HEK293 (cell line): ENCODE measurements at regions not wholly inside any gene's neighbourhood (a gene's known extent, or its start where the extent isn't known, plus 50 kb on each side); places are given as distances from the start of the nearest gene placed in this dataset.

Experiments used
- CTCF ChIA-PET: fragments of 350-600 bp; formaldehyde crosslinking; extraction: SDS; loops from one replicate; lab custom pipeline; 2021; ENCODE audit warnings: antibody characterized with exemption; lab: Yijun Ruan, JAX
- POLR2A ChIA-PET: fragments of 300-600 bp; formaldehyde crosslinking; extraction: SDS; loops from one replicate; lab custom pipeline; 2020; ENCODE audit warnings: antibody characterized with exemption, inconsistent platforms; lab: Yijun Ruan, JAX
- H3K27ac ChIP-seq: fragments of 200-500 bp; sonication (Bioruptor generic); 2 replicates; pipeline ENCODE4 v1.5.1; 2014; ENCODE audit warnings: low read depth, low read length, control low read depth, inconsistent platforms; ENCODE audit errors: extremely low read depth
- H3K36me3 ChIP-seq, 2 experiments: fragments of 200-500 bp in 1 of 2; sonication (Bioruptor generic) in 1 of 2; 1 replicate in 1 of 2; 2 replicates in 1 of 2; pipeline ENCODE4 v1.5.1; 2014 to 2017; ENCODE audit warnings: inconsistent platforms in 2 of 2, low read length in 2 of 2; ENCODE audit not compliant: control insufficient read depth in 2 of 2, insufficient read depth in 1 of 2
- H3K4me1 ChIP-seq: fragments of 200-500 bp; sonication (Bioruptor generic); 2 replicates; pipeline ENCODE4 v1.5.1; 2014; ENCODE audit warnings: mild to moderate bottlenecking, low read length, inconsistent platforms; ENCODE audit not compliant: control insufficient read depth, insufficient read depth
- H3K4me3 ChIP-seq: 2 replicates; pipeline ENCODE4 v1.5.1; 2011; ENCODE audit warnings: low read depth, mild to moderate bottlenecking, control low read depth, low read length, moderate library complexity
- H3K9me3 ChIP-seq: fragments of 200-500 bp; sonication (Bioruptor generic); 2 replicates; pipeline ENCODE4 v1.5.1; 2014; ENCODE audit warnings: low read depth, low read length, inconsistent platforms; ENCODE audit not compliant: control insufficient read depth, insufficient read depth
- KLF1 ChIP-seq: fragments of 450-650 bp; formaldehyde crosslinking; IDR thresholded peaks from 2 replicates; pipeline ENCODE4 v1.5.1; 2016; ENCODE audit warnings: missing biosample characterization, missing genetic modification characterization
- SCRT1 ChIP-seq: fragments of 450-650 bp; formaldehyde crosslinking; IDR thresholded peaks from 2 replicates; pipeline ENCODE4 v1.5.1; 2016; ENCODE audit warnings: missing biosample characterization, missing genetic modification characterization, borderline replicate concordance
- TCF7L2 ChIP-seq: IDR thresholded peaks from 2 replicates; pipeline ENCODE4 v1.6.1; 2011; ENCODE audit warnings: low read depth, mild to moderate bottlenecking, inconsistent platforms, low read length, moderate library complexity, borderline replicate concordance
- TRIM28 ChIP-seq: IDR thresholded peaks from 2 replicates; pipeline ENCODE4 v1.6.1; 2011; ENCODE audit warnings: low read length, control low read depth, borderline replicate concordance
- YY2 ChIP-seq: fragments of 450-650 bp; formaldehyde crosslinking; IDR thresholded peaks from 2 replicates; pipeline ENCODE4 v1.5.1; 2016; ENCODE audit warnings: missing biosample characterization, missing genetic modification characterization
- ZBTB20 ChIP-seq: fragments of 450-650 bp; formaldehyde crosslinking; IDR thresholded peaks from 2 replicates; pipeline ENCODE4 v1.5.1; 2016; ENCODE audit warnings: missing biosample characterization, missing genetic modification characterization
- ZNF114 ChIP-seq: fragments of 450-650 bp; formaldehyde crosslinking; IDR thresholded peaks from 2 replicates; pipeline ENCODE4 v1.5.0; 2017; ENCODE audit warnings: missing biosample characterization, missing genetic modification characterization
- ZNF132 ChIP-seq: fragments of 450-650 bp; formaldehyde crosslinking; IDR thresholded peaks from 2 replicates; pipeline ENCODE4 v1.5.1; 2017; ENCODE audit warnings: missing biosample characterization, missing genetic modification characterization, borderline replicate concordance
- ZNF133 ChIP-seq: fragments of 450-650 bp; formaldehyde crosslinking; IDR thresholded peaks from 2 replicates; pipeline ENCODE4 v1.5.1; 2016; ENCODE audit warnings: missing biosample characterization, missing genetic modification characterization
- ZNF274 ChIP-seq, 2 experiments: fragments of 200-500 bp in 1 of 2; fragments of 450-650 bp in 1 of 2; sonication (Bioruptor generic) in 1 of 2; formaldehyde crosslinking in 1 of 2; IDR thresholded peaks; 2 replicates each; pipeline versions ENCODE4 v1.5.1 to v1.6.1; 2014 to 2016; ENCODE audit warnings: borderline replicate concordance in 1 of 2, inconsistent platforms in 1 of 2, low read length in 1 of 2, missing biosample characterization in 1 of 2, missing genetic modification characterization in 1 of 2
- ZNF302 ChIP-seq: fragments of 450-650 bp; formaldehyde crosslinking; IDR thresholded peaks from 2 replicates; pipeline ENCODE4 v1.5.1; 2016; ENCODE audit warnings: missing biosample characterization, missing genetic modification characterization, low read depth
- ZNF423 ChIP-seq: fragments of 450-650 bp; formaldehyde crosslinking; IDR thresholded peaks from 2 replicates; pipeline ENCODE4 v1.5.1; 2016; ENCODE audit warnings: missing biosample characterization, missing genetic modification characterization
- ZNF521 ChIP-seq: fragments of 450-650 bp; formaldehyde crosslinking; IDR thresholded peaks from 2 replicates; pipeline ENCODE4 v1.5.1; 2017; ENCODE audit warnings: missing biosample characterization, mild to moderate bottlenecking, missing genetic modification characterization
- ZNF558 ChIP-seq: fragments of 450-650 bp; formaldehyde crosslinking; IDR thresholded peaks from 2 replicates; pipeline ENCODE4 v1.5.1; 2016; ENCODE audit warnings: missing biosample characterization, missing genetic modification characterization
- TF ChIP-seq, protein P1 (sequence below): fragments of 450-650 bp; formaldehyde crosslinking; IDR thresholded peaks from 2 replicates; pipeline ENCODE4 v1.5.1; 2016; ENCODE audit warnings: missing biosample characterization, missing genetic modification characterization
- TF ChIP-seq, protein P2 (sequence below): fragments of 450-650 bp; formaldehyde crosslinking; IDR thresholded peaks from 2 replicates; pipeline ENCODE4 v1.5.1; 2016; ENCODE audit warnings: missing biosample characterization, missing genetic modification characterization
- TF ChIP-seq, protein P3 (sequence below): fragments of 450-650 bp; formaldehyde crosslinking; IDR thresholded peaks from 2 replicates; pipeline ENCODE4 v1.5.1; 2016; ENCODE audit warnings: missing biosample characterization, missing genetic modification characterization
- TF ChIP-seq, protein P4 (sequence below): fragments of 450-650 bp; formaldehyde crosslinking; conservative IDR thresholded peaks from 2 replicates; pipeline ENCODE4 v1.5.1; 2016; ENCODE audit warnings: low read depth, missing biosample characterization, missing genetic modification characterization
- TF ChIP-seq, protein P5 (sequence below): fragments of 450-650 bp; formaldehyde crosslinking; IDR thresholded peaks from 2 replicates; pipeline ENCODE4; 2016; ENCODE audit warnings: missing biosample characterization, missing genetic modification characterization

DNA sequence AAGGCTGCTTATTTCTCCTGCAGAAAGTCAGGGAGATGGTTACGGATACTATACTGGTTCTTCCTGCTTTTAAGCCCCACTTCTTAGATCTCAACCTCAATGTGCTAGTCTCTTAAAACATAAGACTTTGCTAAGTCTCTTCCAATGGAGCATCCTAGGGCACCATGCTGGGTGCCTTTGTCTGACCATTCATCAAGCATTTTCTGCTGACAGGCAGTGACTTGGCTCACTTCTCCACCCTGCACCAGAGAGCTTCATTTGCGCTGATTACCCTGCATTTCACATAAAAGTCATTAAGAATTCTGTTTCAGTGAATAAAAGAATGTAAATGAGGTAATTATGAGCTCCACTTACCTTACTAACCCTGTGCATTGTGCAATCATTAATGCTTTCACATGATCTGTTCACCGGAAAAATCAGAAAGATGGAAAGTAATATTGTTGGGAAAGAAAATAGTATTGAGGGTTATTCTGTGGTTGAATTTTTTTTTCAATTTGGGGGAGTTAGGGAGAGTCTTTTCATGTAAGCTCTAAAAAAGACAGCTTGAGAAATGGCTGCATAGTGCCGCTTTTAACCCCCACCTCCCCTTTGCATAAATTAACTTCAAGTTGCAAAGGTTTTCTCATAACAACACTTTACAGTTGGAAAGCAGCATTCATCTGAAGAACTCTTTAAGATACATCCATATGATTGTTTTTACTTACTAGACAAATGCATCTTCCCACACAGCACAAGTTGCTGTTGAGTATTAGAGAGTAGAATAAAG is 677.3 kb upstream of the KIRREL3 start:
- TF ChIP-seq ZNF114 (no peak), YY2 (tag by site-specific recombination) (no peak), ZNF521 (tag by site-specific recombination) (no peak), TRIM28 (no peak), ZNF302 (tag by site-specific recombination) (no peak), ZNF274 (IDR thresholded peaks at IDR 0.05; ENCODE audit: low read length) (no peak), ZNF274 (tag by site-specific recombination; IDR thresholded peaks at IDR 0.05; ENCODE audit: borderline replicate concordance) (no peak), ZNF558 (tag by site-specific recombination) (no peak), KLF1 (tag by site-specific recombination) (no peak)
- TF ChIP-seq, protein P1, sequence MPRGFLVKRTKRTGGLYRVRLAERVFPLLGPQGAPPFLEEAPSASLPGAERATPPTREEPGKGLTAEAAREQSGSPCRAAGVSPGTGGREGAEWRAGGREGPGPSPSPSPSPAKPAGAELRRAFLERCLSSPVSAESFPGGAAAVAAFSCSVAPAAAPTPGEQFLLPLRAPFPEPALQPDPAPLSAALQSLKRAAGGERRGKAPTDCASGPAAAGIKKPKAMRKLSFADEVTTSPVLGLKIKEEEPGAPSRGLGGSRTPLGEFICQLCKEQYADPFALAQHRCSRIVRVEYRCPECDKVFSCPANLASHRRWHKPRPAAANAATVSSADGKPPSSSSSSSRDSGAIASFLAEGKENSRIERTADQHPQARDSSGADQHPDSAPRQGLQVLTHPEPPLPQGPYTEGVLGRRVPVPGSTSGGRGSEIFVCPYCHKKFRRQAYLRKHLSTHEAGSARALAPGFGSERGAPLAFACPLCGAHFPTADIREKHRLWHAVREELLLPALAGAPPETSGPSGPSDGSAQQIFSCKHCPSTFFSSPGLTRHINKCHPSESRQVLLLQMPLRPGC (tag by site-specific recombination), result no peak
- TF ChIP-seq, protein P2, sequence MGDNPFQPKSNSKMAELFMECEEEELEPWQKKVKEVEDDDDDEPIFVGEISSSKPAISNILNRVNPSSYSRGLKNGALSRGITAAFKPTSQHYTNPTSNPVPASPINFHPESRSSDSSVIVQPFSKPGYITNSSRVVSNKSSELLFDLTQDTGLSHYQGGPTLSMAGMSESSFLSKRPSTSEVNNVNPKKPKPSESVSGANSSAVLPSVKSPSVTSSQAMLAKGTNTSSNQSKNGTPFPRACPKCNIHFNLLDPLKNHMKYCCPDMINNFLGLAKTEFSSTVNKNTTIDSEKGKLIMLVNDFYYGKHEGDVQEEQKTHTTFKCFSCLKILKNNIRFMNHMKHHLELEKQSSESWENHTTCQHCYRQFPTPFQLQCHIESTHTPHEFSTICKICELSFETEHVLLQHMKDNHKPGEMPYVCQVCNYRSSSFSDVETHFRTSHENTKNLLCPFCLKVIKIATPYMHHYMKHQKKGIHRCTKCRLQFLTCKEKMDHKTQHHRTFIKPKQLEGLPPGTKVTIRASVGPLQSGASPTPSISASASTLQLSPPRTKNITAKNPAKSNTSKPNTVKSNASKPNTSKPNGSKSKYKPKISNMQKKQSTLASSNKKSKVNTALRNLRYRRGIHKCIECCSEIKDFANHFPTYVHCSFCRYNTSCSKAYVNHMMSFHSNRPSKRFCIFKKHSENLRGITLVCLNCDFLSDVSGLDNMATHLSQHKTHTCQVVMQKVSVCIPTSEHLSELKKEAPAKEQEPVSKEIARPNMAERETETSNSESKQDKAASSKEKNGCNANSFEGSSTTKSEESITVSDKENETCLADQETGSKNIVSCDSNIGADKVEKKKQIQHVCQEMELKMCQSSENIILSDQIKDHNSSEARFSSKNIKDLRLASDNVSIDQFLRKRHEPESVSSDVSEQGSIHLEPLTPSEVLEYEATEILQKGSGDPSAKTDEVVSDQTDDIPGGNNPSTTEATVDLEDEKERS (tag by site-specific recombination), result no peak
- TF ChIP-seq, protein P3, sequence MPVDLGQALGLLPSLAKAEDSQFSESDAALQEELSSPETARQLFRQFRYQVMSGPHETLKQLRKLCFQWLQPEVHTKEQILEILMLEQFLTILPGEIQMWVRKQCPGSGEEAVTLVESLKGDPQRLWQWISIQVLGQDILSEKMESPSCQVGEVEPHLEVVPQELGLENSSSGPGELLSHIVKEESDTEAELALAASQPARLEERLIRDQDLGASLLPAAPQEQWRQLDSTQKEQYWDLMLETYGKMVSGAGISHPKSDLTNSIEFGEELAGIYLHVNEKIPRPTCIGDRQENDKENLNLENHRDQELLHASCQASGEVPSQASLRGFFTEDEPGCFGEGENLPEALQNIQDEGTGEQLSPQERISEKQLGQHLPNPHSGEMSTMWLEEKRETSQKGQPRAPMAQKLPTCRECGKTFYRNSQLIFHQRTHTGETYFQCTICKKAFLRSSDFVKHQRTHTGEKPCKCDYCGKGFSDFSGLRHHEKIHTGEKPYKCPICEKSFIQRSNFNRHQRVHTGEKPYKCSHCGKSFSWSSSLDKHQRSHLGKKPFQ (tag by site-specific recombination), result no peak
- H3K4me3 ChIP-seq, result no peak overlapping the region
- no peak overlapping the region for H3K27ac ChIP-seq
- no peaks in the 10 kb centered on the region for H3K9me3 ChIP-seq
- H3K36me3 ChIP-seq, result no peaks in the 10 kb centered on the region
- H3K4me1 ChIP-seq, result no peaks in the 10 kb centered on the region
- CTCF ChIA-PET, result no interaction called here
- POLR2A ChIA-PET, result no interaction called here

DNA sequence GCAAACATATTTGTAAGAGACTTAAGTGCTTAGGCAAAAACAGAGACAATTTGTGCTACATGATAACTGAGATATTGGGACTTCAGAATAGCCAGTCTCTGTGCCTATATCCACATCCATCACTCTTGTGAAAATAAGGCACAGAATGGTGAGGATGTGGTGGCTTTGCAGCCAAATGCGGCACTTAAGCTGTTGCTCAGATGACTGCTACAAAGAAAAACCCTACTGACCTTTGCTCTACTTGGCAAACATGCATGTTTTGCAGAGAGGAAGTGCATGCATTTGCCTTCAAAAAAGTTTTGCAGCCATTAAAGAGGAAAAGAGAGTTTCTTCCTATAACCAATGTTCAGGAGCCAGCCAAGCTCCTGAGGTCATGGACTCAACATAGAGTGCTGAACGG is 675.0 kb upstream of the KIRREL3 start:
- Histone ChIP-seq H3K9me3 (no peaks in the 10 kb centered on the region), H3K36me3 (no peaks in the 10 kb centered on the region), H3K27ac (no peak overlapping the region), H3K4me1 (no peaks in the 10 kb centered on the region), H3K4me3 (no peak overlapping the region)
- ChIA-PET POLR2A (no interaction called here), CTCF (no interaction called here)
- no peak for TF ChIP-seq ZNF133
- TF ChIP-seq, protein P4, sequence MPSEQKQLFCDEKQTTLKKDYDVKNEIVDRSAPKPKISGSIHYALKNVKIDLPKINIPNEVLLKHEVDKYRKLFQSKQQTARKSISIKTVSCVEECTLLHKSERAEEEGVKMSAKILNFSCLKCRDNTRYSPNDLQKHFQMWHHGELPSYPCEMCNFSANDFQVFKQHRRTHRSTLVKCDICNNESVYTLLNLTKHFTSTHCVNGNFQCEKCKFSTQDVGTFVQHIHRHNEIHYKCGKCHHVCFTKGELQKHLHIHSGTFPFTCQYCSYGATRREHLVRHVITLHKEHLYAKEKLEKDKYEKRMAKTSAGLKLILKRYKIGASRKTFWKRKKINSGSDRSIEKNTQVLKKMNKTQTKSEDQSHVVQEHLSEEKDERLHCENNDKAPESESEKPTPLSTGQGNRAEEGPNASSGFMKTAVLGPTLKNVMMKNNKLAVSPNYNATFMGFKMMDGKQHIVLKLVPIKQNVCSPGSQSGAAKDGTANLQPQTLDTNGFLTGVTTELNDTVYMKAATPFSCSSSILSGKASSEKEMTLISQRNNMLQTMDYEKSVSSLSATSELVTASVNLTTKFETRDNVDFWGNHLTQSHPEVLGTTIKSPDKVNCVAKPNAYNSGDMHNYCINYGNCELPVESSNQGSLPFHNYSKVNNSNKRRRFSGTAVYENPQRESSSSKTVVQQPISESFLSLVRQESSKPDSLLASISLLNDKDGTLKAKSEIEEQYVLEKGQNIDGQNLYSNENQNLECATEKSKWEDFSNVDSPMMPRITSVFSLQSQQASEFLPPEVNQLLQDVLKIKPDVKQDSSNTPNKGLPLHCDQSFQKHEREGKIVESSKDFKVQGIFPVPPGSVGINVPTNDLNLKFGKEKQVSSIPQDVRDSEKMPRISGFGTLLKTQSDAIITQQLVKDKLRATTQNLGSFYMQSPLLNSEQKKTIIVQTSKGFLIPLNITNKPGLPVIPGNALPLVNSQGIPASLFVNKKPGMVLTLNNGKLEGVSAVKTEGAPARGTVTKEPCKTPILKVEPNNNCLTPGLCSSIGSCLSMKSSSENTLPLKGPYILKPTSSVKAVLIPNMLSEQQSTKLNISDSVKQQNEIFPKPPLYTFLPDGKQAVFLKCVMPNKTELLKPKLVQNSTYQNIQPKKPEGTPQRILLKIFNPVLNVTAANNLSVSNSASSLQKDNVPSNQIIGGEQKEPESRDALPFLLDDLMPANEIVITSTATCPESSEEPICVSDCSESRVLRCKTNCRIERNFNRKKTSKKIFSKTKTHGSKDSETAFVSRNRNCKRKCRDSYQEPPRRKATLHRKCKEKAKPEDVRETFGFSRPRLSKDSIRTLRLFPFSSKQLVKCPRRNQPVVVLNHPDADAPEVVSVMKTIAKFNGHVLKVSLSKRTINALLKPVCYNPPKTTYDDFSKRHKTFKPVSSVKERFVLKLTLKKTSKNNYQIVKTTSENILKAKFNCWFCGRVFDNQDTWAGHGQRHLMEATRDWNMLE (tag by site-specific recombination), result no peak
- TF ChIP-seq ZBTB20 (tag by site-specific recombination), result no peak
- TF ChIP-seq ZNF302 (tag by site-specific recombination), result no peak
- TF ChIP-seq TCF7L2, result no peak
- TF ChIP-seq SCRT1 (tag by site-specific recombination), result no peak
- TF ChIP-seq, protein P5, sequence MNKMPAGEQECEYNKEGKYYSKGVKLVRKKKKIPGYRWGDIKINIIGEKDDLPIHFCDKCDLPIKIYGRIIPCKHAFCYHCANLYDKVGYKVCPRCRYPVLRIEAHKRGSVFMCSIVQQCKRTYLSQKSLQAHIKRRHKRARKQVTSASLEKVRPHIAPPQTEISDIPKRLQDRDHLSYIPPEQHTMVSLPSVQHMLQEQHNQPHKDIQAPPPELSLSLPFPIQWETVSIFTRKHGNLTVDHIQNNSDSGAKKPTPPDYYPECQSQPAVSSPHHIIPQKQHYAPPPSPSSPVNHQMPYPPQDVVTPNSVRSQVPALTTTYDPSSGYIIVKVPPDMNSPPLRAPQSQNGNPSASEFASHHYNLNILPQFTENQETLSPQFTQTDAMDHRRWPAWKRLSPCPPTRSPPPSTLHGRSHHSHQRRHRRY (tag by site-specific recombination), result no peak
- TF ChIP-seq ZNF132 (tag by site-specific recombination), result no peak
- TF ChIP-seq ZNF423, result no peak
